ENCODE measurements at regions not wholly inside any gene's neighbourhood (a gene's known extent, or its start where the extent isn't known, plus 50 kb on each side); places are given as distances from the start of the nearest gene placed in this dataset.
"Not testable (repeated sequence)": the region's sequence is repeated elsewhere in the genome, so short reads cannot be mapped to it uniquely, and the experiment has no call there.

DNA sequence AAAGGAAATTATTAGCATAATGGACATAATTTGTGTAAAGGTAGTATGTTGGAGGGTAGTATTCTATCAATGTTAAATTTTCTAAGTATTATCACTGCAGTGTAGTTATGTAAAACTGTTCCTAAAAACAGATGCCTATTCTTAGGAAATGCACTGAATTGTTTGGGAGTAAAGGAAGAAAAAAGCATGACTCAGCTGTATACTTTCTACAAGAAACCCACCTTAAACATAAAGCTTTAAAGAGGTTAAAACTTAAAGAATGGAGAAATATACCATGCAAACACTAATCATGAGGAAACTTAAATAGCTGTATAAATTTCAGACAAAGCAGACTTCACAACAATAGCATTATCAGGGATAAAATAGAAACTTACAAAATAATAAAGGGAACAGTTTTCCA lies 292.9 kb downstream of the ANTXR2 start:
- Mint-ChIP-seq H3K27ac (no peak overlapping the region), H3K9me3 (peaks cover 9% of the 10 kb centered on the region), H3K36me3 (no peaks in the 10 kb centered on the region), H3K4me3 (no peak overlapping the region), H3K4me1 (ENCODE audit: low read depth in 2 of 2) (no peaks in the 10 kb centered on the region), H3K27me3 (no peaks in the 10 kb centered on the region)
- ATAC-seq (no peak), DNase-seq (ENCODE audit: low spot score) (no peak)

DNA sequence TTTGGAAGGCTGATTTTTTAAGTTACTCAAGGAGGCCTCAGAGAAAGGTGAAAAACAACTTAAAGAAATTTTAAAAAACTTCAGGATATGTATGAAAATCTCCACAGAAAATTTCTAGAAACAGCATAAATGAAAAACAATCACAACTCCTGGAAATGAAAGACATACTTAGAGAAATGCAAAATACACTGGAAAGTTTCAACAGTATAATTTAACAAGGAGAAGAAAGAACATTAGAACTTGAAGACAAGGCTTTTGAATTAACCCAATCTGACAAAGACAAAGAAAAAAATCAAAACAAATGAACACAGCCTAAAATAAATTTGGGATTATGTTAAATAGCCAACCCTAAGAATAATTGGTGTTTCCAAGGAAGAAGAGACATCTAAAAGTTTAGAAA lies 300.5 kb downstream of the ANTXR2 start:
- Mint-ChIP-seq H3K36me3 (peaks cover 18% of the 10 kb centered on the region), H3K4me3 (no peak overlapping the region), H3K27ac (no peak overlapping the region), H3K4me1 (ENCODE audit: low read depth in 2 of 2) (no peaks in the 10 kb centered on the region), H3K9me3 (peaks cover 49% of the 10 kb centered on the region), H3K27me3 (no peaks in the 10 kb centered on the region)
- ATAC-seq (no peak), DNase-seq (ENCODE audit: low spot score) (no peak)

DNA sequence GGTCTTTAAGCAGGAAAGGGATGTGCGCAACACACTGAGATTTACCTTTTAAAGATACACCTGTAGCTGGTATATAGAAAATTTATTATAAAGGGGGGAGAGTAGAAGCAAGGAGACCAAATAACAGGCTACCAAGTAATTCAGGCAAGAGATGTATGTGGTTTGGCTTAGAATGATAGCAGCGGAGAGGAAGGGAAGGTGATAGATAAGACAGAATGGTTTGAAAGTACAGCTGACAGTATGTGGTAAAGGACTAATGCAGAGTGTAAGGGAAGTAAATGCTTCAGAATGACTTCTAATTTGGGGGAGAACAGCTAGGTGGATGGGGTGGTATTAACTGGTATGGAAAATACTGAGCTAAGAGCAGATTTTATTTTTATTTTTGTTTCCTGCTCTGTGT lies 308.9 kb downstream of the ANTXR2 start:
- Mint-ChIP-seq H3K4me1 (ENCODE audit: low read depth in 2 of 2) (no peaks in the 10 kb centered on the region), H3K27ac (no peak overlapping the region), H3K4me3 (no peak overlapping the region), H3K27me3 (no peaks in the 10 kb centered on the region), H3K36me3 (no peaks in the 10 kb centered on the region), H3K9me3 (peaks cover 13% of the 10 kb centered on the region)
- ATAC-seq (no peak), DNase-seq (ENCODE audit: low spot score) (no peak)

DNA sequence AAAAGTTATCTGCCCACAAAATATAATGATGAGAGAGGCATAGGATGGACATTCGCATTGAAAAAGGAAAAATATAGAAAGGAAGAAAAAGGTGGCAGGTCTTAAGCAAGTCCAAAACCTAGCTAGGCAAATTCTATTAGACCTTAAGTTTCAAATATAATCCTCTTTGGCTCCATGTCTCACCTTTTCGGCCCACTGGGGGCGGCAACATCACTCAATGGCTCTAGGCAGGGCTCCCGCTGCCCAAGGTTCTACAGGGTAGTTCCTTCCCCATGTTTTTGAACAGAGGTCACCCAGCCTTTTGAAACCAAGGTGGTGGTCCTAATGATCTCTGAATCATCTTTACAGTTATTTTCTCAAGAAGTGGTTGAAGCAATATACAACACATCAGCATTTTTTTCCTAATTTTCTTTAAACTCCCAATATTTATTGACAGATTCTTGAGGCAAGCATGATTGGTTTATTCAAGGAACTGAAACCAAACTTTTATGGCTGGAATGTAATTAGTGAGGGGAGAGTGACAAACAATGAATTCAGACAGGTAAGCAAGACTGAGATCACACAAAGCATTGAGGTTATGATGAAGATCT lies 309.4 kb downstream of the ANTXR2 start:
- Mint-ChIP-seq H3K36me3 (no peaks in the 10 kb centered on the region), H3K4me1 (ENCODE audit: low read depth in 2 of 2) (no peaks in the 10 kb centered on the region), H3K27me3 (no peaks in the 10 kb centered on the region), H3K27ac (no peak overlapping the region), H3K4me3 (no peak overlapping the region), H3K9me3 (peaks cover 13% of the 10 kb centered on the region)
- DNase-seq (ENCODE audit: low spot score): no peak
- ATAC-seq: no peak

DNA sequence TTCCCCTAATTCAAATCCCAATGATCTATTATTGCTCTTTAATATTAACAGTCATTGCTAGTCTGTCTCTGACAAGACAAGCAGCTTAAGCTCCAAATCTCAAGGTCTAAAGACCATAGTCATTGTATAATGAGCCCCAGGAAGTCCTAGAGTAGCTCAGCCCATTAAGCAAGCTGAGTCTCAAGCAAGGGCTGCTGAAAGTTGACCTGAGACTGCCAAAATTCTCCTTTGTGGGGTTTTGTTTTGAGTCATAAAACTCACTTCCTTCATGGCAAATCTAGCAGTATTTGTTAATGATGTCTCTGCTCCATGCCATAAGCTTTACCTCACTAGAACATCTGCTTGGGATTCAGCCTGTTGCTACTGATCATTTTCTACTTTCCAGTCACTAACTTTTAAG lies 313.2 kb downstream of the ANTXR2 start:
- H3K4me1 Mint-ChIP-seq (ENCODE audit: low read depth in 2 of 2): no peaks in the 10 kb centered on the region
- H3K9me3 Mint-ChIP-seq: peaks cover 8% of the 10 kb centered on the region
- no peak overlapping the region for H3K4me3 Mint-ChIP-seq
- DNase-seq (ENCODE audit: low spot score): no peak
- H3K27ac Mint-ChIP-seq: no peak overlapping the region
- no peaks in the 10 kb centered on the region for H3K27me3 Mint-ChIP-seq
- no peaks in the 10 kb centered on the region for H3K36me3 Mint-ChIP-seq
- ATAC-seq: no peak

DNA sequence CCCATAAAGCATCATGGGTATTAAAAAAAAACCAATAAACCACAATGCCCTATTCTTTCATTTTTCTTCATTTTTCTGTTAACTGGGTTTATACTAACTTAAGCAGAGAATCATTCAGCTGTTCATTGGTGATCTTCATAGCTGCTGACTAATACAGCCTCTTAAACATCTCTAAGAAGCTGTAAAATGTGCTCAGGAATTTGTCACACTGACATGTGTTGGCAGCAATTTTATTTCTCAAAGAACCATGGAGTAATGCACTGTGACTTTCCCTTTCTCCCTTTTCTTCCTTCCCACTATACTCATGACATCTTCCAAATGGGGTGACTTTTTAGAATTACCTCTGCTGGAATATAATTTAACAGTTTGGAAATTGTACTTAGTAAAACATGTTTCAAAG lies 315.4 kb downstream of the ANTXR2 start:
- H3K4me3 Mint-ChIP-seq: no peak overlapping the region
- no peaks in the 10 kb centered on the region for H3K4me1 Mint-ChIP-seq (ENCODE audit: low read depth in 2 of 2)
- no peak overlapping the region for H3K27ac Mint-ChIP-seq
- H3K9me3 Mint-ChIP-seq: peaks cover 5% of the 10 kb centered on the region
- H3K27me3 Mint-ChIP-seq: no peaks in the 10 kb centered on the region
- ATAC-seq (no peak), DNase-seq (ENCODE audit: low spot score) (no peak)
- H3K36me3 Mint-ChIP-seq: no peaks in the 10 kb centered on the region

DNA sequence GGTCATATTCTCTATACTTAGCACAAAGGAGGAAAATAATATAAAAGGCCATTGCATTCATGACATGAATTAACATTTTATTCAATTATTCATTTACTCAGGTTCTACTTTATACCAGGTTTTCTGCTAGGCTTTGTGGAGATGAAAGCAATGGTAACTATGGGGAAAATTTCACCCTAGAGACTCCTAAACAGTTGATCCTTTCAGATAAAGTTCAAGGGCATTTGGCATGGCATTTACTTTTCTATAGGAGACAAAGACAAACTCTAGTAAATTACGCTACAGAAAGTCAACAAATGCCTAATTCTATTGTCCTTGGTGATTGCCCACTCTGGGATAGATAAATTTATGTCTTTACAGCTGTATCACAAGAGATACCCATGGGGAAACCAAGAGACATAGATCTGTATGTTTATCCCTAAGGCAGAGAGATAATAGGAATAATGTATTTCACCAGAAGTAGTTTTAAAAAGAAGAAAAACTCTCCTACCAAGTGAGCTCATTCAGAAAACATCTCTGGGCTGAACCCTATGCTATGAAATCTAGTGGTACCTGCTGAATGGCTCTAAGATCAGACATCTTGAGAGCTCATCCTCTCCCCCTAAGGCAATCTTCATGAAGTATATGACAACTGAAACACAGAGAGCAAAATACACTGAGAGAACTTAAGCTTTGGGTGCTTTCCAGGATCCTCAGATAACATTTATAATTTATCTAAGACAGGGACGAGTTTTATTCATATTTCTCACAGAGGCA lies 316.7 kb downstream of the ANTXR2 start:
- Mint-ChIP-seq H3K4me1 (ENCODE audit: low read depth in 2 of 2) (no peaks in the 10 kb centered on the region), H3K27me3 (no peaks in the 10 kb centered on the region), H3K27ac (no peak overlapping the region), H3K9me3 (peaks cover 7% of the 10 kb centered on the region), H3K36me3 (no peaks in the 10 kb centered on the region), H3K4me3 (no peak overlapping the region)
- no peak for ATAC-seq
- DNase-seq (ENCODE audit: low spot score): no peak

DNA sequence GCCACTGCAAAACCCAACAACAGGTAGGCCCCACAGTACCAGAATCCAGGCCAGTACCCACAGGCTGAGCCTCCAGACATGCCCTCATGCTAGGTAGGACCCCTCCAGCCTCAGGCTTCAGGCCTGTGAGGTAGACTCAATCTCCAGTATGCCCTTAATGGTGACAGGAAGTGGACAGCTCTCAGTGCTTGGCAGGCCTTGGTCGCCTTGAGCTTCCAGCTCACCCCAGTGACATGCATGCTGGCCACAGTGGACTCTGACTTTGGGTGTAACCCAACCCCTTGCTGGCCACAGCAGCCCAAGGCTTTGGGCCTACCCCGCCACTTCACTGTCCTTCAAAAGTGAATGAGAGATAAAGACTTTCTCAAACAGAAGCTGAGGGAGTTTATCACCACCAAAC lies 324.2 kb downstream of the ANTXR2 start:
- H3K4me3 Mint-ChIP-seq: no peak overlapping the region
- H3K27ac Mint-ChIP-seq: no peak overlapping the region
- peaks cover 18% of the 10 kb centered on the region for H3K9me3 Mint-ChIP-seq
- no peak for DNase-seq (ENCODE audit: low spot score)
- H3K36me3 Mint-ChIP-seq: no peaks in the 10 kb centered on the region
- no peak for ATAC-seq
- no peaks in the 10 kb centered on the region for H3K4me1 Mint-ChIP-seq (ENCODE audit: low read depth in 2 of 2)
- no peaks in the 10 kb centered on the region for H3K27me3 Mint-ChIP-seq

DNA sequence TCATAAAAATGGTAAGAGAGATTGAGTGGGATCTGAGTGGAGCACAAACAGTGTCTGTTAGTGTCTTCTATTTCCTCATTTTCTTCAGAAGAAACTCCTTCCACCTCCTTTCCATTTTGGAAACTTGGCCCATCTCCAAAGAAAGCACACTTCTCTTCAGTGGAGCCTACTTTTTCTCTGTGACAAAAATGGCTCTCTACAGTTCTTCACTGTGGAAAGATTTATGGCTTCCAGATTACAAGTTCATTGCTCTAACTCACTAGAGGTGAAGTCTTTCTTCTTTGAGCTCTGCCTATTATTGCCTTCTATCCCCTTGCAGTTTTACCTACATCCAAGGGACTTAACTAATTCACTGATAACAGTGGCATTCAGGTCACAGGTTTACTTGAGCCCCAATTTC lies 325.8 kb downstream of the ANTXR2 start:
- Mint-ChIP-seq H3K36me3 (no peaks in the 10 kb centered on the region), H3K27me3 (no peaks in the 10 kb centered on the region), H3K9me3 (peaks cover 16% of the 10 kb centered on the region), H3K4me1 (ENCODE audit: low read depth in 2 of 2) (no peaks in the 10 kb centered on the region), H3K4me3 (no peak overlapping the region), H3K27ac (no peak overlapping the region)
- DNase-seq (ENCODE audit: low spot score) (no peak), ATAC-seq (no peak)

DNA sequence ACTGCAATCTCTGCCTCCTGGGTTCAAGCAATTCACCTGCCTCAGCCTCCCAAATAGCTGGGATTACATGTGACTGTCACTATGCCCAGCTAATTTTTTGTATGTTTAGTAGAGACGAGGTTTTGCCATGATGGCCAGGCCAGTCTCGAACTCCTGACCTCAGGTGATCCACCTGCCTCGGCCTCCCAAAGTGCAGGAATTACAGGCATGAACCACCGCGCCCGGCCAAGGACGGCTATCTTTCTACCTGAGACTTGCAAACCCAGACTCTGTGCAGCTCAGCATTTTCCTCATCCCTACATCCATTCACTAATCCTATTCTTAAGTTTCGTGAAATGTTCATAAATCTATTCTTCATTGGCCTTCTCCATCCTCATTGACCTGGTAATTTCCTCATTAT lies 330.0 kb downstream of the ANTXR2 start:
- Mint-ChIP-seq H3K27me3 (no peaks in the 10 kb centered on the region), H3K27ac (no peak overlapping the region), H3K9me3 (peaks cover 11% of the 10 kb centered on the region), H3K36me3 (no peaks in the 10 kb centered on the region), H3K4me1 (ENCODE audit: low read depth in 2 of 2) (no peaks in the 10 kb centered on the region), H3K4me3 (no peak overlapping the region)
- ATAC-seq: no peak
- DNase-seq (ENCODE audit: low spot score): no peak

DNA sequence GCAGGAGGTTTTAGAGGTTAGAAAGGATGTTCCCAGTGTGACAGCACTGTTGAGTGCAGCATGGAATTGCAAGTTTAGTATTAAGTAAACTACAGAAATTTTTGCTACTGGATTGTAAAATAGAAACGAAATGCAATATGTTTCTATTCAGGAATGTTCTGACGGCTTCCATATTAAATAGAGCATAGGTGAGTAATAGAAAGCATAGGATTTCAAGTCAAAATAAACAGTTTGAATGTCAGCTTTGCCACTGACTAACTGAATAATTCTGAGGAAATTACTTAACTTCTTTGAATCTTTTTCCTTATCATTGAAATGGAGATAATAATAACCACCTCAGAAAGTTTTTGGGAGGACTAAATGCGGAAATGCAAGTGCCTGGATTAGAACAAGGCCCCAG lies 331.9 kb upstream of the GK2 start:
- H3K4me3 Mint-ChIP-seq: no peak overlapping the region

DNA sequence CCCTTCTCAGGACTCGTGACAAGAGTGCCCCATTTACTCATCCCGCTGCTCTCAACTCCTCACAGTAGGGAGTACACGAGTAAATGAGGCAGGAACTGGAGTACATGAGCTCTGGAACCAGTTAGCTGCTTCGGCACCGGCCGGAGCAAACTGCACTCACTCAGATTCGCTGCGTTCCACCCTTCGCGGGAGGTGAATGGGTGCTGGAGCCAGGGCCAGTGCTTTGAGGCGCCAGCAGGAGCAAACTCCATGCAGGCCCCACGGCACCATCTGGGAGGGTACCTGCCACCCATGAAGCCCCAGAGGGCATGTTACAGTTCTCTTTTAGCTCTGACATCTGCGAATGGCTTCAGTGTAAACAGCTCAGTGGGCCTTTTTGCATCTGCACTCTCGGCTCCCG lies 315.5 kb upstream of the GK2 start:
- no peaks in the 10 kb centered on the region for H3K36me3 Mint-ChIP-seq
- H3K27ac Mint-ChIP-seq: no peak overlapping the region
- H3K27me3 Mint-ChIP-seq: no peaks in the 10 kb centered on the region
- H3K9me3 Mint-ChIP-seq: peaks cover 6% of the 10 kb centered on the region
- no peaks in the 10 kb centered on the region for H3K4me1 Mint-ChIP-seq (ENCODE audit: low read depth in 2 of 2)
- no peak overlapping the region for H3K4me3 Mint-ChIP-seq
- ATAC-seq: no peak
- DNase-seq (ENCODE audit: low spot score): no peak

More for the DNA sequence above, 331.9 kb upstream of the GK2 start:
- H3K36me3 Mint-ChIP-seq: no peaks in the 10 kb centered on the region
- no peak for ATAC-seq
- no peaks in the 10 kb centered on the region for H3K27me3 Mint-ChIP-seq
- DNase-seq (ENCODE audit: low spot score): no peak
- H3K9me3 Mint-ChIP-seq: peaks cover 11% of the 10 kb centered on the region
- H3K27ac Mint-ChIP-seq: no peak overlapping the region
- no peaks in the 10 kb centered on the region for H3K4me1 Mint-ChIP-seq (ENCODE audit: low read depth in 2 of 2)

DNA sequence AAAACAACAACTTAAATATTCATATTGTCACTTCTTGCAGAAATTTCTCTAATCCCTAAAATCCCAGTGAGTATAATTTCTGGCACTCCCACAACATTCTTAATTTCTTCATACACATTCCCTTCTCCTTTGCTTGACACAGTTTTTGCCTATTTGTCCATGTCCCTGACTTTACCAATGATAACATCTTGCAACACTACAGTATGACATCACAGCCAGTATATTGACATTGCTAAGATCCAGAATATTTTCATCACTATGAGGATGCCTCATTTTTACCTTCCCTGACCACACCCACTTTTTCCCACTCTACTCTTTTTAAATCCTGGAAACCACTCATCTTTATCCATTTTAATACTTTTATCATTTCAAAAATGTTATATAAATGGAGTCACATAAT lies 292.3 kb upstream of the GK2 start:
- peaks cover 23% of the 10 kb centered on the region for H3K9me3 Mint-ChIP-seq
- no peak for DNase-seq (ENCODE audit: low spot score)

DNA sequence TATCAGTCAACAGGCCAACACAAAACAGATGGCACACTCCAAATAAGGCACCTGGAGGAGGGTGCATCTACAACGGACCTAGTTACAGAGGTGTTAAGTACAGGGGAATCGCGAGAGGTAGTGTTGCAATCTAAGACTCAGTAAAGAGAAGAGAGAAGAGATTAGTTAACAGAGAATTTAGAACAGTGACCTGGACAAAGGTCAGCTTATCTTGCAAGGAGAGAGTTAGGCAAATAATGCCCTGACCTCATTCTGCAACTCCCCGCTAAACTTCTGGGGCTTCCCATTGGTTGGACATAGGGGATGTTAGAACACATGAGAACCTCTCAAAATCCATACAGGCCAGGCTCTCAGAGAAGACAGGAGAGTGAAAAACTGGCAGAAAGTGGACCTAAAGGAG lies 289.4 kb upstream of the GK2 start:
- Mint-ChIP-seq H3K9me3 (peaks cover 30% of the 10 kb centered on the region), H3K4me3 (no peak overlapping the region), H3K27me3 (no peaks in the 10 kb centered on the region), H3K27ac (no peak overlapping the region), H3K4me1 (ENCODE audit: low read depth in 2 of 2) (no peaks in the 10 kb centered on the region), H3K36me3 (peaks cover 8% of the 10 kb centered on the region)
- no peak for DNase-seq (ENCODE audit: low spot score)
- no peak for ATAC-seq

More for the DNA sequence above, 292.3 kb upstream of the GK2 start:
- Mint-ChIP-seq H3K36me3 (peaks cover 6% of the 10 kb centered on the region), H3K27me3 (no peaks in the 10 kb centered on the region), H3K4me3 (no peak overlapping the region), H3K27ac (no peak overlapping the region), H3K4me1 (ENCODE audit: low read depth in 2 of 2) (no peaks in the 10 kb centered on the region)
- no peak for ATAC-seq

DNA sequence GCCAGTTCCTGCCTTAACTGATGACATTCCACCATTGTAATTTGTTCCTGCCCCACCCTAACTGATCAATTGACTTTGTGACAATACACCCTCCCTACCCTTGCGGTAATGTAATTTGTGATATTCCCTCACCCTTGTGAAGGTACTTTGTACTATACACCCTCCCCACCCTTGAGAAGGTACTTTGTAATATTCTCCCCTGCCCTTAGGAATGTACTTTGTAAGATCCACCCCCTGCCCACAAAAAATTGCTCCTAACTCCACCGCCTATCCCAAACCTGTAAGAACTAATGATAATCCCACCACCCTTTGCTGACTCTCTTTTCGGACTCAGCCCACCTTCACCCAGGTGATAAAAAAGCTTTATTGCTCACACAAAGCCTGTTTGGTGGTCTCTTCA lies 288.5 kb upstream of the GK2 start:
- H3K9me3 Mint-ChIP-seq: peaks cover 30% of the 10 kb centered on the region
- not testable (repeated sequence) for H3K4me3 Mint-ChIP-seq; DNase-seq (ENCODE audit: low spot score); H3K36me3 Mint-ChIP-seq; H3K27ac Mint-ChIP-seq; H3K4me1 Mint-ChIP-seq (ENCODE audit: low read depth in 2 of 2); H3K27me3 Mint-ChIP-seq; ATAC-seq

Data from natural killer cell treated with Interleukin-12 subunit alpha and Interleukin-12 subunit beta and Interleukin-15 and Interleukin-18, amount 100 ng/mL, for 72 hours (primary cell).